SK-N-SH (cell line): ENCODE measurements at regions not wholly inside any gene's neighbourhood (a gene's known extent, or its start where the extent isn't known, plus 50 kb on each side); places are given as distances from the start of the nearest gene placed in this dataset.

Source experiments
- CTCF ChIA-PET: fragments of 300-600, 350-600 bp; formaldehyde crosslinking; extraction: SDS; loops from one replicate; lab custom pipeline; 2021; lab: Yijun Ruan, JAX
- POLR2A ChIA-PET: fragments of 350-600 bp; sonication (Branson Sonifier 250); formaldehyde crosslinking; extraction: SDS; loops from one replicate; lab custom pipeline; 2020; ENCODE audit warnings: antibody characterized with exemption, inconsistent platforms; lab: Yijun Ruan, JAX
- DNase-seq: peaks from one replicate; pipeline ENCODE4 v3.0.0; 2012
- H2AFZ ChIP-seq: fragments of 200-600 bp; sonication (generic); 2 replicates; pipeline ENCODE4 v1.8.1; 2016; ENCODE audit warnings: antibody characterized with exemption, mild to moderate bottlenecking, low read depth
- H3F3A ChIP-seq: fragments of 200-600 bp; sonication (generic); replicated peaks from 2 replicates; pipeline ENCODE3; 2016; ENCODE audit warnings: antibody characterized with exemption, mild to moderate bottlenecking; ENCODE audit not compliant: insufficient read depth
- H3K27ac ChIP-seq, 2 experiments: fragments of 200-500 bp in 1 of 2; fragments of 200-600 bp in 1 of 2; sonication (Bioruptor generic) in 1 of 2; sonication (generic), shearing (Covaris generic) in 1 of 2; 2 replicates each; pipeline versions ENCODE4 v1.5.1 to v1.6.1; 2014 to 2016; ENCODE audit warnings: low read depth in 2 of 2, inconsistent platforms in 1 of 2, low read length in 1 of 2, mild to moderate bottlenecking in 1 of 2, mixed read lengths in 1 of 2
- H3K27me3 ChIP-seq: fragments of 200-600 bp; sonication (generic), shearing (Covaris generic); 2 replicates; pipeline ENCODE4 v1.6.1; 2016; ENCODE audit warnings: mixed run types; ENCODE audit not compliant: insufficient read depth
- H3K36me3 ChIP-seq, 2 experiments: fragments of 200-500 bp in 1 of 2; fragments of 200-600 bp in 1 of 2; sonication (Bioruptor generic) in 1 of 2; sonication (generic) in 1 of 2; replicated peaks in 1 of 2; 2 replicates each; pipeline versions ENCODE3 to v1.5.1; 2014 to 2016; ENCODE audit warnings: low read length in 1 of 2, mild to moderate bottlenecking in 1 of 2; ENCODE audit not compliant: insufficient read depth in 2 of 2, control insufficient read depth in 1 of 2
- H3K4me1 ChIP-seq, 2 experiments: fragments of 200-500 bp in 1 of 2; fragments of 200-600 bp in 1 of 2; sonication (Bioruptor generic) in 1 of 2; sonication (generic), shearing (Covaris generic) in 1 of 2; 2 replicates each; pipeline versions ENCODE4 v1.5.1 to v1.6.1; 2014 to 2016; ENCODE audit warnings: low read depth in 1 of 2, low read length in 1 of 2, mixed run types in 1 of 2; ENCODE audit not compliant: insufficient read depth in 2 of 2, control insufficient read depth in 1 of 2
- H3K4me2 ChIP-seq: fragments of 200-600 bp; sonication (generic), shearing (Covaris generic); 2 replicates; pipeline ENCODE4 v1.6.1; 2017; ENCODE audit warnings: mixed run types
- H3K4me3 ChIP-seq, 2 experiments: fragments of 200-500 bp in 1 of 2; fragments of 200-600 bp in 1 of 2; sonication (Bioruptor generic) in 1 of 2; sonication (generic), shearing (Covaris generic) in 1 of 2; 2 replicates each; pipeline versions ENCODE4 v1.5.1 to v1.8.1; 2014 to 2016; ENCODE audit warnings: low read depth in 2 of 2, inconsistent platforms in 1 of 2, low read length in 1 of 2, mild to moderate bottlenecking in 1 of 2, mixed read lengths in 1 of 2, moderate library complexity in 1 of 2
- H3K79me2 ChIP-seq: fragments of 200-600 bp; sonication (generic); 2 replicates; pipeline ENCODE4 v1.8.1; 2017; ENCODE audit warnings: mild to moderate bottlenecking; ENCODE audit not compliant: insufficient read depth
- H3K9ac ChIP-seq: fragments of 200-600 bp; sonication (generic); 2 replicates; pipeline ENCODE4 v1.6.1; 2017; ENCODE audit warnings: mixed run types
- H3K9me2 ChIP-seq: fragments of 200-600 bp; sonication (generic); 2 replicates; pipeline ENCODE4 v1.6.1; 2017; ENCODE audit warnings: mixed run types
- H3K9me3 ChIP-seq: fragments of 200-600 bp; sonication (generic); 2 replicates; pipeline ENCODE4 v1.6.1; 2017; ENCODE audit warnings: mixed run types, mild to moderate bottlenecking, moderate library complexity
- H4K20me1 ChIP-seq: fragments of 200-600 bp; sonication (generic); 2 replicates; pipeline ENCODE4 v1.6.1; 2017; ENCODE audit warnings: mild to moderate bottlenecking, mixed run types; ENCODE audit not compliant: insufficient read depth
- CTCF ChIP-seq: fragments of 200-600 bp; sonication (generic); IDR thresholded peaks from 2 replicates; pipeline ENCODE4 v1.6.1; 2017; ENCODE audit warnings: antibody characterized with exemption, mild to moderate bottlenecking, moderate library complexity
- GABPA ChIP-seq: IDR thresholded peaks from 2 replicates; pipeline ENCODE4 v1.4.0; 2012; ENCODE audit warnings: low read depth, mild to moderate bottlenecking
- JUND ChIP-seq: IDR thresholded peaks from 2 replicates; pipeline ENCODE4 v1.4.0; 2012
- NFIC ChIP-seq: IDR thresholded peaks from 2 replicates; pipeline ENCODE4 v1.4.0; 2012; ENCODE audit warnings: borderline replicate concordance
- REST ChIP-seq: IDR thresholded peaks from 2 replicates; pipeline ENCODE4 v1.6.1; 2012; ENCODE audit warnings: mild to moderate bottlenecking, low read depth, low read length, moderate library complexity
- RXRA ChIP-seq: IDR thresholded peaks from 2 replicates; pipeline ENCODE4 v1.4.0; 2012; ENCODE audit warnings: low read depth, mild to moderate bottlenecking, borderline replicate concordance
- TCF12 ChIP-seq: IDR thresholded peaks from 2 replicates; pipeline ENCODE4 v1.4.0; 2012
- USF2 ChIP-seq: fragments of 150-350 bp; IDR thresholded peaks from 2 replicates; pipeline ENCODE4 v1.6.1; 2017; ENCODE audit warnings: antibody characterized with exemption, low read length, low read depth, borderline replicate concordance
- YY1 ChIP-seq: IDR thresholded peaks from 2 replicates; pipeline ENCODE4 v1.4.0; 2012; ENCODE audit warnings: low read depth, mild to moderate bottlenecking
- WGBS: methylation state at CpG from one replicate; pipeline ENCODE4 v1.1.6; 2017; ENCODE audit warnings: low lambda C conversion rate; 5-methylcytosine and 5-hydroxymethylcytosine counted together
- TF ChIP-seq, protein P1 (sequence below): IDR thresholded peaks from 2 replicates; pipeline ENCODE4 v1.4.0; 2012; ENCODE audit warnings: low read depth, borderline replicate concordance

- Histone ChIP-seq H3K9me3 (no peaks in the 10 kb centered on the region), H3K27me3 (no peaks in the 10 kb centered on the region), H3K27ac (no peak overlapping the region), H3K79me2 (no peaks in the 10 kb centered on the region), H3F3A (peaks cover 3% of the 10 kb centered on the region), H3K4me3 (no peak overlapping the region), H3K9ac (no peak overlapping the region), H3K4me1 (no peaks in the 10 kb centered on the region), H2AFZ (no peak overlapping the region), H3K9me2 (no peaks in the 10 kb centered on the region), H3K4me2 (no peak overlapping the region), H3K36me3 (no peaks in the 10 kb centered on the region), H4K20me1 (no peaks in the 10 kb centered on the region)
- ChIA-PET CTCF (no interaction called here), POLR2A (no interaction called here)
- TF ChIP-seq USF2 (no peak), YY1 (no peak), REST (no peak), GABPA (no peak), CTCF (no peak), NFIC (no peak), RXRA (no peak), TCF12 (no peak), JUND (no peak)
- TF ChIP-seq, protein P1, sequence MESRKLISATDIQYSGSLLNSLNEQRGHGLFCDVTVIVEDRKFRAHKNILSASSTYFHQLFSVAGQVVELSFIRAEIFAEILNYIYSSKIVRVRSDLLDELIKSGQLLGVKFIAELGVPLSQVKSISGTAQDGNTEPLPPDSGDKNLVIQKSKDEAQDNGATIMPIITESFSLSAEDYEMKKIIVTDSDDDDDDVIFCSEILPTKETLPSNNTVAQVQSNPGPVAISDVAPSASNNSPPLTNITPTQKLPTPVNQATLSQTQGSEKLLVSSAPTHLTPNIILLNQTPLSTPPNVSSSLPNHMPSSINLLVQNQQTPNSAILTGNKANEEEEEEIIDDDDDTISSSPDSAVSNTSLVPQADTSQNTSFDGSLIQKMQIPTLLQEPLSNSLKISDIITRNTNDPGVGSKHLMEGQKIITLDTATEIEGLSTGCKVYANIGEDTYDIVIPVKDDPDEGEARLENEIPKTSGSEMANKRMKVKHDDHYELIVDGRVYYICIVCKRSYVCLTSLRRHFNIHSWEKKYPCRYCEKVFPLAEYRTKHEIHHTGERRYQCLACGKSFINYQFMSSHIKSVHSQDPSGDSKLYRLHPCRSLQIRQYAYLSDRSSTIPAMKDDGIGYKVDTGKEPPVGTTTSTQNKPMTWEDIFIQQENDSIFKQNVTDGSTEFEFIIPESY = no peak
- DNase-seq = no peak
These were observed 273.4 kb upstream of the PLD5 start for GRCh38 chr1:242797856-242798255.

DNA sequence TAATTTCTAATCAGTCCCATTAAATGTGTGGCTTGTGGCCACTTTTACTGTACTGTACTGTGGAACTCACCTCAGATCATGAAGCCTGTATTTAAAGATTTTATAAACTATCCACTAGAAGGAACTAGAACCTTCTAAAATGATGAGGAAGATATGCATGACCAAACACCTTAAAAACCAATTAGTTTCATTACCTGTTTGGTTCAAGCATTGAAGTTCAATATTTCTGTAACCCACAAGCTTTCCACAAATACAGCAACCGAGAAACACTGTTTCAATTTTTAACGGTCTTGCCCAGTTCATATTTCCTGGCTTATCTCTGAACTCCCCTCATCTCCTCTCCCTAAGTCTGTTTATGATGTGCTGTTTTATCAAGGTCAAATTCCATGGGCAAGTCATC is 264.3 kb upstream of the PLD5 start:
- TF ChIP-seq, protein P1 = no peak
- DNase-seq = no peak
- POLR2A ChIA-PET = no interaction called here
- H3K9me2 ChIP-seq = no peaks in the 10 kb centered on the region
- no peaks in the 10 kb centered on the region for H3F3A ChIP-seq
- no peaks in the 10 kb centered on the region for H4K20me1 ChIP-seq
- CTCF ChIA-PET = no interaction called here
- H3K27me3 ChIP-seq = no peaks in the 10 kb centered on the region
- no peaks in the 10 kb centered on the region for H3K36me3 ChIP-seq
- 18% methylated on average over 2 of the region's 2 CpGs for WGBS
- no peaks in the 10 kb centered on the region for H3K79me2 ChIP-seq
- no peaks in the 10 kb centered on the region for H3K4me1 ChIP-seq
- H3K9me3 ChIP-seq = no peaks in the 10 kb centered on the region
- H3K9ac ChIP-seq = no peak overlapping the region
- no peak overlapping the region for H3K27ac ChIP-seq
- no peak overlapping the region for H2AFZ ChIP-seq
- H3K4me3 ChIP-seq = no peak overlapping the region
- H3K4me2 ChIP-seq = no peak overlapping the region
